OCI-LY7 (cell line): ENCODE measurements at regions not wholly inside any gene's neighbourhood (a gene's known extent, or its start where the extent isn't known, plus 50 kb on each side); places are given as distances from the start of the nearest gene placed in this dataset.

ENCODE experiments used
- BruUV-seq: library from RNA; stranded (reverse); fragments of 400-500 nt; replicated peaks from 2 replicates; lab custom pipeline; 2021; lab: Mats Ljungman, UMichigan
- CTCF ChIA-PET: fragments of 300-600 bp; sonication (Branson Sonifier 250); formaldehyde crosslinking; loops from one replicate; lab custom pipeline; 2022; ENCODE audit warnings: antibody characterized with exemption; ENCODE audit not compliant: unreplicated experiment; lab: Charles Lee
- POLR2A ChIA-PET: fragments of 300-600 bp; sonication (Branson Sonifier 250); formaldehyde crosslinking; loops from one replicate; lab custom pipeline; 2022; ENCODE audit warnings: antibody characterized with exemption; lab: Charles Lee
- DNase-seq: peaks from one replicate; pipeline ENCODE4 v3.0.0-alpha.2; 2015; ENCODE audit warnings: low spot score
- H2AFZ ChIP-seq: fragments of 200-600 bp; sonication (generic), shearing (Covaris generic); 2 replicates; pipeline ENCODE4 v1.6.1; 2014; ENCODE audit warnings: mild to moderate bottlenecking, antibody characterized with exemption, low read length, moderate library complexity
- H3K27ac ChIP-seq: fragments of 200-600 bp; sonication (generic); 2 replicates; pipeline ENCODE4 v1.5.1; 2014; ENCODE audit warnings: mixed run types, low read depth, mild to moderate bottlenecking, moderate library complexity, low read length, inconsistent platforms; ENCODE audit not compliant: poor library complexity, severe bottlenecking
- H3K36me3 ChIP-seq: fragments of 200-600 bp; sonication (generic); 2 replicates; pipeline ENCODE4 v1.6.1; 2014; ENCODE audit warnings: mild to moderate bottlenecking, antibody characterized with exemption, low read length, moderate library complexity, mixed read lengths; ENCODE audit not compliant: insufficient read depth
- H3K4me1 ChIP-seq: fragments of 200-600 bp; sonication (generic); 2 replicates; pipeline ENCODE4 v1.5.1; 2014; ENCODE audit warnings: mild to moderate bottlenecking, low read length; ENCODE audit not compliant: insufficient read depth, poor library complexity, severe bottlenecking
- H3K4me2 ChIP-seq: fragments of 200-600 bp; sonication (generic); 2 replicates; pipeline ENCODE4 v1.6.1; 2014; ENCODE audit warnings: mild to moderate bottlenecking, low read length
- H3K4me3 ChIP-seq: fragments of 200-600 bp; sonication (generic); 2 replicates; pipeline ENCODE4 v1.5.1; 2014; ENCODE audit warnings: mild to moderate bottlenecking, low read depth, low read length; ENCODE audit not compliant: poor library complexity, severe bottlenecking
- H3K79me2 ChIP-seq: fragments of 200-600 bp; sonication (generic); 2 replicates; pipeline ENCODE4 v1.6.1; 2016; ENCODE audit warnings: low read depth, mild to moderate bottlenecking, low read length, moderate library complexity, mixed read lengths; ENCODE audit not compliant: insufficient read depth
- H3K9me2 ChIP-seq: fragments of 200-600 bp; sonication (generic); 2 replicates; pipeline ENCODE4 v1.6.1; 2016; ENCODE audit warnings: mild to moderate bottlenecking, low read length, mixed read lengths; ENCODE audit not compliant: insufficient read depth
- H3K9me3 ChIP-seq: fragments of 200-600 bp; sonication (generic); 2 replicates; pipeline ENCODE4 v1.6.1; 2014; ENCODE audit warnings: mild to moderate bottlenecking, mixed run types, low read length, mixed read lengths
- H4K20me1 ChIP-seq: fragments of 200-600 bp; sonication (generic); 2 replicates; pipeline ENCODE4 v1.6.1; 2014; ENCODE audit warnings: mild to moderate bottlenecking, antibody characterized with exemption, low read length, moderate library complexity, mixed read lengths; ENCODE audit not compliant: insufficient read depth
- CTCF ChIP-seq: fragments of 200-600 bp; sonication (generic); conservative IDR thresholded peaks from 2 replicates; pipeline ENCODE4 v1.5.1; 2014; ENCODE audit warnings: mild to moderate bottlenecking, antibody characterized with exemption, low read length, moderate library complexity, mixed read lengths
- EZH2phosphoT487 ChIP-seq: fragments of 200-600 bp; sonication (generic); IDR thresholded peaks from 2 replicates; pipeline ENCODE4 v1.6.1; 2018; ENCODE audit warnings: low read depth, borderline replicate concordance, mild to moderate bottlenecking, mixed run types, antibody characterized with exemption, low read length, moderate library complexity, mixed read lengths
- intact Hi-C: fragments of 100-400 bp; cut with micrococcal nuclease; formaldehyde crosslinking; loops from one replicate; pipeline ENCODE4 v1.10.0; 2022; ENCODE audit not compliant: unreplicated experiment

DNA sequence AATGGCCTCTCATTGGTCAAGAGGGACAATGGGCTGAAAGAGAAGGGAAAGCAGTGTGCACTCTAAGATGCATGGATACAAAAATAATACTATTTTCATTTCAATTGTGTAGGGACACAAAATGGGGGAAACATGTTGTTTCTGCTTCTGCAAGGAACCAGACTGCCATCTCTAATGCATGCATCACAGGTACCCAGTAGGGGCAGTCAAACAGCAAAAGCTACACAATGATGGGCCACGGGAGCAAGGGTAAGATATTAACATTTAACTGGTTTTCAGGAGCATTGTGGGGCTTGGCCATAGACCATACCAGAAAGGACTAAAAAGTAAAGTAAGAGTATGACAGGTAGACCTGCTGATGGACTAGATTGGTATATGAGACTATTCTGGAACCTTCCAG lies 535.8 kb downstream of the SPATA31D1 start:
- Histone ChIP-seq H3K36me3 (no peaks in the 10 kb centered on the region), H3K4me1 (no peaks in the 10 kb centered on the region), H3K9me2 (no peaks in the 10 kb centered on the region), H3K4me3 (no peak overlapping the region), H3K79me2 (no peaks in the 10 kb centered on the region), H3K27ac (no peak overlapping the region), H3K9me3 (no peaks in the 10 kb centered on the region), H2AFZ (no peak overlapping the region), H4K20me1 (no peaks in the 10 kb centered on the region), H3K4me2 (no peak overlapping the region)
- intact Hi-C loops: no loop called here
- ChIA-PET POLR2A (no interaction called here), CTCF (no interaction called here)
- BruUV-seq: no TSS peak
- DNase-seq: peak; percentile 2
- TF ChIP-seq EZH2phosphoT487 (no peak), CTCF (no peak; the same call in 1 of the 2 replicates)

DNA sequence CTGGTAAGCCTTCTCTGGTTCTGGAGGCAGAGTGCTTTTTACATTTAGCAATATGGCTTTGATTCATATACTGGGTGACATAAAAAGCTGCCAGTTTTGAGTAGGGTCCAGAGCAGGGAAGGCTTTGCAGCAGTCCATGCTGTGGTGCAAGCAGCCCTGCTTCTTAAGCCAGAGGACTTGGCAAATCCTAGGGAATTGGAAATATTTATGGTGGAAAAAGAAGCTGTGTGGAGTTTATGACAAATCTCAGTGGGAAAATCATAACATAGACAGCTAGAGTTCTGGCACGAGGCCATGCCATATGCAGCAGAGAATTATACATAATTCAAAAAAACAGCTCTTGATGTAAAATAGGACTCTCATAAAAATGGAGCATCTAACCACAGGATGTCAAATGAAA lies 536.4 kb downstream of the RASEF start:
- Histone ChIP-seq H3K27ac (no peak overlapping the region), H3K36me3 (no peaks in the 10 kb centered on the region), H3K4me3 (no peak overlapping the region), H4K20me1 (no peaks in the 10 kb centered on the region), H3K79me2 (no peaks in the 10 kb centered on the region), H2AFZ (no peak overlapping the region), H3K4me1 (no peaks in the 10 kb centered on the region), H3K4me2 (no peak overlapping the region), H3K9me3 (no peaks in the 10 kb centered on the region), H3K9me2 (no peaks in the 10 kb centered on the region)
- POLR2A ChIA-PET: no interaction called here
- intact Hi-C loops: no loop called here
- CTCF ChIA-PET: no interaction called here
- no TSS peak for BruUV-seq
- TF ChIP-seq EZH2phosphoT487: no peak
- no peak for TF ChIP-seq CTCF
- no peak for DNase-seq

GRCh38 chr9:82531795-82532194 lies 531.1 kb downstream of the RASEF start:
- H3K27ac ChIP-seq: no peak overlapping the region
- no peaks in the 10 kb centered on the region for H3K4me1 ChIP-seq
- H3K4me3 ChIP-seq: no peak overlapping the region
- POLR2A ChIA-PET: no interaction called here
- no peaks in the 10 kb centered on the region for H4K20me1 ChIP-seq
- H3K9me3 ChIP-seq: no peaks in the 10 kb centered on the region
- no peak overlapping the region for H3K4me2 ChIP-seq
- no peak for TF ChIP-seq EZH2phosphoT487
- no peak for TF ChIP-seq CTCF
- H3K9me2 ChIP-seq: no peaks in the 10 kb centered on the region
- BruUV-seq: no TSS peak
- CTCF ChIA-PET: no interaction called here
- no peaks in the 10 kb centered on the region for H3K79me2 ChIP-seq
- intact Hi-C loops: no loop called here
- H3K36me3 ChIP-seq: no peaks in the 10 kb centered on the region
- H2AFZ ChIP-seq: no peak overlapping the region
- DNase-seq: no peak
